GM12891 (cell line): ENCODE measurements at regions not wholly inside any gene's neighbourhood (a gene's known extent, or its start where the extent isn't known, plus 50 kb on each side); places are given as distances from the start of the nearest gene placed in this dataset.

ENCODE experiments used
- DNase-seq: peaks from one replicate; pipeline ENCODE4 v3.0.0; 2011; ENCODE audit warnings: low spot score; ENCODE audit not compliant: insufficient read length
- FAIRE-seq: peaks from 2 replicates; lab custom pipeline; 2011; peaks lifted over from hg19 to GRCh38; lab: Jason Lieb, UNC
- PAX5 ChIP-seq: IDR thresholded peaks from 2 replicates; pipeline ENCODE4 v1.6.1; 2011; ENCODE audit warnings: low read length, moderate library complexity, mild to moderate bottlenecking; ENCODE audit not compliant: insufficient read depth, severe bottlenecking
- POLR2A ChIP-seq: IDR thresholded peaks from 2 replicates; pipeline ENCODE4 v1.6.1; 2011; ENCODE audit warnings: low read depth, low read length, control low read depth
- POLR2AphosphoS5 ChIP-seq: IDR thresholded peaks from 2 replicates; pipeline ENCODE4 v1.6.1; 2011; ENCODE audit warnings: low read depth, low read length, control low read depth
- POU2F2 ChIP-seq: IDR thresholded peaks from 2 replicates; pipeline ENCODE4 v1.6.1; 2011; ENCODE audit warnings: low read depth, mild to moderate bottlenecking, control low read depth, low read length, moderate library complexity
- SPI1 ChIP-seq: IDR thresholded peaks from 2 replicates; pipeline ENCODE4 v1.6.1; 2011; ENCODE audit warnings: low read depth, low read length, control low read depth
- TAF1 ChIP-seq: IDR thresholded peaks from 2 replicates; pipeline ENCODE4 v1.6.1; 2011; ENCODE audit warnings: low read depth, low read length, control low read depth

DNA sequence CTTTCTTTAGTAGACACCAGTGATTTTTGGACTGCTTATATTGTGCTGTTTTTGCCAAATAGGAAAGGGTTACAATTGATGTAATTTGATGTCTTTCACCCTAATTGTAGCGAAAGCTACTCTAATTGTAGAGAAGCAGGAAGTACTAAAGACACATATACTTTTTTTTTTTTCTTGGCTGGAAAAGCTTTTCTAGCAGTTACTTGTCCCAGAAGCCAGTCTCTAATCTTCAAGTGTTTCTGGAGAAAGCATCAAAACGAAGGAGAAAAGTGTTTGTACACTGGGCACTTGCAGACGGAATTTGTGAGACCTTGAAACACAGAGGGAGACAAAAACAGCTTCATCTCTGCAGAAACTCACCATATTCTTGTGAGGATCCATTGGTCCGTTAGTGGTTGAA, 616.5 kb upstream of the LCORL start:
- TF ChIP-seq PAX5 (no peak), TAF1 (no peak), POLR2A (no peak), SPI1 (no peak), POU2F2 (no peak), POLR2AphosphoS5 (no peak)
- FAIRE-seq (no peak), DNase-seq (no peak)

DNA sequence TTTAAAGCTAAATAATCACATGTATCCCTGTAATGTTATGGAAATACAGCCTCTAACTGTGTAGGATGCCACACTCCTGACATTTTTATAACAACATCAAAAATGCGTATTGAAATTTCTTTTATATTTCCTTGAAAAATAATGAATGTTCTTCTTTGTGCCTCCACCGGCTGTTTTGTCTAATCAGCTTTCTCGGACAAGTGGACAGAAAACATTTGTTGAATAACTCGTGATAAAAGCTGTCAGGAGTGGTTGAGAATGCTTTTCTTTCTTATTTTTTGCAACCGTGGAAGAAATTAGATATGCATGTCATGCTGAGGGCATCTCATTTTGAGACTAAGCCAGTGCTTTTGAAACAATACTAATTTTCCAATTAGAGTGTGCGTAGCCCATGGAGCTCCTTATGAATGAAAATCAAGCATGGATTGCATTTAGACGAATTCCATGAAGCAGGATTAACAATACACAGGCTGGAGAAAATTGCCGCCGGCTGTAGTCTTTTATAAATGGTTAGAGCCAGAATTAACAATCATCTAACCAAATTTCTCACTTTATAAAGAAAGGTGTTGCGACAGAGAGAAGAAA, 614.5 kb upstream of the LCORL start:
- TF ChIP-seq PAX5 (no peak), POLR2AphosphoS5 (no peak), POLR2A (no peak), POU2F2 (no peak), TAF1 (no peak), SPI1 (no peak)
- FAIRE-seq = no peak
- no peak for DNase-seq

DNA sequence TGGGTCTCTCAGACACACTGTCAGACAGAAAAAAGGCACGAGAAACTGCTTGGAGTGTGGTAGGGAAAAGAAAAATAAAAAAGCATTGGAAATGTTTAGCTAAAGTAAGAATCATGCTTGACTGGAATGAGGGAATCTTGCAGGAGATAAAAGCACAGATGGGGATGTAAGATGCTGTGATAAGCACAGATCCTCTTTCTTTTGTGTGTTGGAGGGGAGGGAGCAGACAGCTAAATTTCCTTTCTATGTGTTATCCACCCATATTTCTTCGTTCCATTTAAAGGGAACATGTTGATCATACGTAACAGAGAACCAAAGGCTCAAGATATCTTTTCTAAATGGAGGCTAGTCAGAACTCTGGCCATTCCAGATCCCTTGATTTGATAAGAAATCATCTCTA, 614.0 kb upstream of the LCORL start:
- no peak for DNase-seq
- TF ChIP-seq POLR2A = no peak
- no peak for TF ChIP-seq PAX5
- TF ChIP-seq TAF1 = no peak
- no peak for TF ChIP-seq POU2F2
- TF ChIP-seq SPI1 = no peak
- TF ChIP-seq POLR2AphosphoS5 = no peak
- no peak for FAIRE-seq

DNA sequence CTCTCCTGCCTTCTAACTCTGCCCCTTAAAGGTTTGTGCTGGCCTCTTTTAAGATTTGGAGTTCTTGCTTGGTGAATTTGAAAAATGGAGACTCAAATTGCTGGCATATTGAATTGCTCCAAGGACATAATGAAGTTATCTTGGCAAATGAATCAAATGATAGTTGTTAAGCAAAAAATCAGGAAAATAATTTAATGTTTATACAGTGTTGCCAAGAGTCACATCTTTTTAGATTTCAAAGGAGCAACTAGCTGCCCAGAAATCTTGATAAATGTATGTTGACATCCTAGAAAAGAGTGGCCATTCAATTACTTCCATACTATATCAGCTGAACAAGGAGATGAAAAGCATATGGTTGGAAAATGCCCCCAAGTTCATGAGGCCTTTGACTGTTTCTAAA, 610.0 kb upstream of the LCORL start:
- DNase-seq (no peak), FAIRE-seq (no peak)
- no peak for TF ChIP-seq POLR2A
- no peak for TF ChIP-seq POU2F2
- TF ChIP-seq SPI1 = no peak
- no peak for TF ChIP-seq TAF1
- no peak for TF ChIP-seq PAX5
- TF ChIP-seq POLR2AphosphoS5 = no peak

DNA sequence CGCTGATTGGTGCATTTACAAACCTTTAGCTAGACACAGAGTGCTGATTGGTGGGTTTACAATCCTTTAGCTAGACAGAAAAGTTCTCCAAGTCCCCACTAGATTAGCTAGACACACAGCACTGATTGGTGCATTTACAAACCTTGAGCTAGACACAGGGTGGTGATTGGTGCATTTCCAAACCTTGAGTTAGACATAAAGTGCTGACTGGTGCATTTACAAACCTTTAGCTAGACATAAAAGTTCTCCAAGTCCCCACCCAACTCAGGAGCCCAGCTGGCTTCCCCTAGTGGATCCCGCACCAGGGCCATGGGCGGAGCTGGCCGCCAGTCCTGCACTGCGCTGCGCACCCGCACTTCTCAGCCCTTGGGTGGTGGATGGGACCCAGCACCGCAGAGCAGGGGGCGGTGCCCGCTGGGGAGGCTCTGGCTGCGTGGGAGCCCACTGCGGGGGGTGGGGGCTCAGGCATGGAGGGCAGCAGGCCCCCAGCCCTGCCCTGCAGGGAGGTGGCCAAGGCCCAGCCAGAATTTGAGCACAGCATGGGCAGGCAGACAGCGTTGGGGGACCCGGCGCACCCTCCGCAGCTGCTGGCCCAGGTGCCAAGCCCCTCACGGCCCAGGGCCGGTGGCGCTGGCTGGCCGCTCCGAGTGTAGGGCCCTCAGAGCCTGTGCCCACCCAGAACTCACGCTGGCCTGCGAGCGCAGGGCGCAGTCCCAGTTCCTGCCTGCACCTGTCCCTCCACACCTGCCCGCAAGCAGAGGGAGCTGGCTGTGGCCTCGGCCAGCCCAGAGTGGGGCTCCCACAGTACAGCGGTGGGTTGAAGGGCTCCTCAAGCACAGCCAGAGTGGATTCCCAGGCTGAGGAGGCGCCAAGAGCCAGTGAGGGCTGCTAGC, 608.9 kb upstream of the LCORL start:
- FAIRE-seq (no peak), DNase-seq (no peak)
- TF ChIP-seq POLR2AphosphoS5 = no peak
- TF ChIP-seq SPI1 = no peak
- TF ChIP-seq TAF1 = no peak
- no peak for TF ChIP-seq POLR2A
- no peak for TF ChIP-seq POU2F2
- no peak for TF ChIP-seq PAX5

DNA sequence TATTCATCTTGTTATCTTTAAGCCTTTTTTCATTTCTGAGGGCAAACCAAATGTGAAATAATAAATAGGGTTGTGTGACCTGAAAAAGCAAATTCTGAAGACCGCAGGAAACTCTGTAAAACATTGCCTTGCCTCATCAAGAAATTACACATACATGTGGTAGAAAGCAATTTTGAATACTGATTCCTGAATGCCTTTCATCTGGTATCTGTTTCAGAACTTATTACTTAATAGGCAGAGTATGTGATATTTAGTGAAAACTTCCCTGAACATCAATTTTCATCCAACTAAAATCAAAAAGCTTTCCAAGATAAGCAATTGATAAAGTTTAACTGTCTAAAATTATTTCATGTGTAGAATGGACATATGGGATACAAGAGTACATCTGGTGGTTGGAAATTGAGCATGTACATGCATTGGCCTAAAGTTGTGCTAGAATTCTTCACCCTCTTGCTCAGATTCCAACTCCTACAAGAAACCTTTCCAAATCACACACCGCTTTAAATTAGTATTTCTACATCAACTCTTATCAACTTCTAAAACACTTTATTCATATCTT, 606.0 kb upstream of the LCORL start:
- FAIRE-seq (no peak), DNase-seq (no peak)
- no peak for TF ChIP-seq POLR2AphosphoS5

DNA sequence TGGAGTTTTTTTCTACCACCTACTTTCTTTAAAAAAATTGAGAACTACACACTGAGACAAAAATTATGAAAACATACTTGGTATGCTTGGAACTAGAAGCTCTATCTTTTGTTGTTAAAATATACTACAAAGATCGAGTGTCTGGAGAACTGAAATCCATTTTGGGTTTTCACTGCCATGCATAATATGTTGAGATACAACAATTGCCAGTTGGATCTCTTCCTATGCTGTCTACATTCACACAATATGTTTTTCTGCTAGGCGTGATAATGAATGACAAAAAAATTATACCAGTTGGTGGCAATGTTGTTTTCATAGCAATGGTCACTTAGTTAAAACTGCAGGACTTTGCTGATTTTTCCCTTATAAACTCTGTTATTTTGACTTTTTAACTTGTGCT, 605.4 kb upstream of the LCORL start:
- no peak for TF ChIP-seq POLR2AphosphoS5
- TF ChIP-seq SPI1 = no peak
- TF ChIP-seq PAX5 = no peak
- TF ChIP-seq TAF1 = no peak
- TF ChIP-seq POLR2A = no peak
- TF ChIP-seq POU2F2 = no peak
- no peak for DNase-seq
- no peak for FAIRE-seq

DNA sequence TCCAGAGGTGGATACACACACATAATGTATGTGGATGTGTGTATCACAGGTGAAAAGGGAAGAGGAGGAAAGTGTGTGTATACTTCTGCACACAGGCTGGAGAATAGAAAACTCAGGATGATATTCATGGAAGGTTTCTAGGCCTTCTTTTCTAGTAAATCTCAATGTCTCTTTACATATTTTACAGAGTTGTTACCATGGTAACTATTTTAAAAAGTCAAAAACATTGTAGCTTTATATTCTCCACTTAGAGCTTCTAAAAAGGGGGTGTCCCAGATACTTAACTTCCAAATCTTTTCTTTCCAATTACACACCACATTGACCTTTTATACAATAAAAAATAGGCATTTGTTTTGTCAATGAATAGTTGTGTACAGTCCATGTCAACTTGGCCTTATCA, 604.8 kb upstream of the LCORL start:
- DNase-seq (no peak), FAIRE-seq (no peak)
- TF ChIP-seq TAF1 = no peak

DNA sequence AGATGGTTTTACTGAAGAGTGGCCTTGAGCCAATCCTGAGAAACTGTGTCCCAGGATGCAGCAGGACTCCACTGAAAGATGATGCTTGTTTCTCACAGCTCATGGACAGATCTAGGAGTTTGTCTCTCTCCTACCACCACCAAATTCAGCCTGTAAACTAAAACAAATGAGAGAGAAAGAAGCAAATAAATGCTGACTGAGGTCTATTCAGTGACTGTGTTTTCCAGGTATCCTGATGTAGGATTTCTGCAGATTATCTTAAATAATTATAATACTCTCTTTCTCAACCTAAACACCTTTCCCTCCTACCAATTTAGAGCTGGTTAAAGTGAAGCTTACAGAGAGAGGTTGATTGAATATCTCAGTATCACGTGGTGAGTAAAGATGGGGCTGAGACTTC, 599.6 kb upstream of the LCORL start:
- TF ChIP-seq POLR2A (no peak), SPI1 (no peak), POU2F2 (no peak), PAX5 (no peak), POLR2AphosphoS5 (no peak), TAF1 (no peak)
- DNase-seq = no peak
- FAIRE-seq = no peak
